Body of pancreas (tissue), 4 donors: ENCODE measurements at regions not wholly inside any gene's neighbourhood (a gene's known extent, or its start where the extent isn't known, plus 50 kb on each side); places are given as distances from the start of the nearest gene placed in this dataset.

Experiments used
- CTCF ChIP-seq, 7 experiments: fragments of 450-650 bp in 4 of 7; fragments of 200-600 bp in 3 of 7; sonication (generic) in 3 of 7; IDR thresholded peaks; one replicate each; pipeline ENCODE4 v1.5.1; 2016 to 2019; ENCODE audit warnings: antibody characterized with exemption in 7 of 7
- POLR2A ChIP-seq, 3 donors: fragments of 450-650 bp; IDR thresholded peaks; one replicate each; pipeline ENCODE4 v1.6.1; 2016; ENCODE audit warnings: antibody characterized with exemption in 3 of 3, mild to moderate bottlenecking in 2 of 3

GRCh38 chr4:128690011-128690410 lies 119.5 kb upstream of the JADE1 start:
- no peak for TF ChIP-seq CTCF (IDR thresholded peaks at IDR 0.05)
- no peak for TF ChIP-seq POLR2A (IDR thresholded peaks at IDR 0.05)
